ENCODE measurements at regions not wholly inside any gene's neighbourhood (a gene's known extent, or its start where the extent isn't known, plus 50 kb on each side); places are given as distances from the start of the nearest gene placed in this dataset.

DNA sequence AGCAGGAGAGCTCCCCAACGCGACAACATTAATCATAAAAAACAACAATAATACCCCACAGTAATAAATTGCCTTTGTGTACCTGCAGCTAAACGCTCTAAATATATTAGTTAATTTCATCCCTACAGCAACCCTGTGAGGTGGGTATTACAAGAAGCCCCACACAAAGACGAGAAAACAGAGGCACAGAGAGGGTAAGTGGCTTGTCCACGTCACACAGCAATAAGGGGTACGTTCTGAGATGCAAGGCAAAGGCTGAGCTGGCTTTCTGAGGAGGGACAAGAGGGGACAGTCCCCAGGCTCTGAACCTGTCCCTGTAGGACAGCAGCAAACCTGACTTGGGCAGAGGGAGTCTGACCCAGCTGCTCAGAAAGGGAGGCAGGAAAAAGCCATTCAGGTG, 78.2 kb downstream of the NCOR2 start:
- DNase-seq = no peak

DNA sequence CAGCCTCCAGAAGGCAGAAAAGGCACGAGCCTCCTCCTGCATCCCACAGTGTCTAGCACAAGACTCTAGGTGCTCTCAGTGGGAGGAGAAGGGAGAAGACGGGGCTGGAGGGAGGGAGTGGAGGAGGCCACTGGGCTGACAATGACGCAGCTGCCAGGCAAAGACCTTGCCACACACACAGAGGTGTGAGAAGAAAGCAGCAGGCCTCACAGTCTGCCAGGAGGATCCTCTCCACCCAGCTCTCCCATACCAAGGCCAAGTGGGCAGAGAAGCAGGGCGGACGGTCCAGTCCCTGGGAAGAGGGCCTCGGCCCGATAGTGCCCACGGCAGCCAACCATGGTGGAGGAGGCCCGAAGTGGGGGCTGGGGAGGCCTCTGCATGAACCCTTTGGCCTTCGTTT, 78.9 kb downstream of the NCOR2 start:
- no peak for DNase-seq

DNA sequence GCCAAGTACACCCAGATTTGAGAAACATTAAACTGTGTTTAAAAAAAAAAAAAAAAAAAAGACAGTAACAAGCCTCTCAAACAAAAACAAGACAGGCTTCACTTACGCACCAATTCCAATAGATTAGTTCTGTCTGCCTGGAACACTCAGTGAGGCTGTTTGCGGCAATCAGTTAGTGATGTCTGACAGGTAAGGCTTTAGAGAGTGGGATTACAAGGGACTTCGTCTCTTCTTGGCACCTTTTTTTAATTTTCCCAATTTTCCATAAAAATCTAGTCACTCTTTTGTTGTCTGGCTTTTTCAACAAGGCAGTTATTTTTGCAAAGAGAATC, 79.6 kb downstream of the NCOR2 start:
- DNase-seq = no peak

DNA sequence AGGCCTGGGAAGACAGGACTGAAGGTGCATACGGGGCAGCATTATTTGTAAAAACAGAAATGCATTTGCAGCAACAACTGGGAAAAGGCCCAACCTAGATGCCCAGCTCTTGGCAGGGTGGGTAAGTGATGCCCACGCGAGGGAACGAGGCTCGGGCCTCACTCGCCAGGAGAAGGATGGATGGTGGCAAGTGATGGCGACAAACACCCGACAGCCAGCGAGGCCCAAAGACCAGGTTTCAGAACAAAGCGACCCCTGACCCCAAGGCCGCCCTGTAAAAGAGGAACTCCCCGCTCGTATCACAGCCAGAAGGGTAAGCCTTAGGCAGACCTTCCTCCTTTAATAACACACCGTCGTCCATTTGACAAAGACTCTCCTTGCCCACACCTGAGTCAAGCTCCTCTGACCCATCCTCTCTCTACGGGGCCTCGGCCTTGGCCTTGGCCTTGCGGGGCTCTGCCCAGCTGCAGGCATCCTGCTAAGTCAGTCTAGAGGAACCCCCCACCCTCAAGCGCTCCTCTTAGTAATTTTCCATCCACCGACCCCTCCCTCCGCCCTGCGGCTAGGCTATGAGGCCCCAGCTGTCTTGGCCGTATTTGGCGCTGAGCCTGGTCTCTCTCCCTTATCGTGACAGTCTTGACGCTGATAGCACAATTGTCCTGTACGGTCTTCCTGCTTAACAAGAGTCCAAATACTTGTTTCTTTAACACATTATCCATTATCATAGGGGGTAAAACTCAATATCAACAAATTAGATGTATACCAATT, 80.2 kb downstream of the NCOR2 start:
- DNase-seq = no peak

DNA sequence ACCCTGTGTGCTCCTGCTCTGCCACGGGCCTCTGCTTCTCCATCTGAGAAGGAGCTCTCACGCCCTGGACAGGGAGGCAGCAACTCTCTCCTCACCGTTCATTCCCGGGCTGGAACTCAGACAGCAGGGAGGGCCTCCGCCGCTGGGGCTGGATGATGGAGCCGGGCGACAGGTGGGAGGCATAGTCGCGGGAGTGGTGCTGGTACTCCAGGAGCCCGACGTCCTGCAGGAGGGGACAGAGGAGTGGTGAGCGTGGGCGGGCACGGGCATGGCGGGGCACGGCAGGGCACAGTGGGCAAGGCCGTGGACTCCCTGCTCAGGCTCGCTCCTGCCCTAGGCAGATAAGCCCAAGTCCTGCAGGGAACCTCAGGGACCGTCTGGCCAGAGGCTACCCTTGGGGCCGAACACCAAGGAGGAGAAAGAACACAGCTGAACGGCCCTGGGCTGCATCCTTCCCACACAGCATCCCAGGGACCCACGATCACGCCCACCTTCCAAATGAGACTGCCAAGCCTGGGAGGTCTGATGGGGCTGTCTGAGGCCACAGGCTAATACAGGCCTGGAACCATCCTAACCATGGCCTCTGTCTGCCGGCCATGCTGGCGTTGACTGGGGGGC, 81.0 kb downstream of the NCOR2 start:
- DNase-seq = no peak

DNA sequence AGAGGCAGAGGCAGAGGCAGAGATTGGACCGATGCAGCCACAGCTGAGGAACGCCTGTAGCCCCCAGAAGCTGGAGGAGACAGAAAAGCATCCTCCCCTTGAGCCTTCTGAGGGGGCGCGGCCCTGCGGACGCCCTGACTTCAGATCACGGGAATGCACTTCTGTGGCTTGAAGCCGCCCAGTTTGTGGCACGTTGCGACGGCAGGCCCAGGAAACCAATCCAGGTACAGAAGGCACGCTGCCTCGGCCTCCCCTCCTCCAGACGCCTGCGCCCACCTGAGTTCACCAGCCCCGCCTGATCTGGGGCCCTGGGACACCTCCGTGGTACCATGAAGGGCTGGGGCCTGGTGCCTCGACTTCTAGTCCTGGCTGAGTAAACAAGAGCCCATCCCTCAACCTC, 82.0 kb downstream of the NCOR2 start:
- no peak for DNase-seq

DNA sequence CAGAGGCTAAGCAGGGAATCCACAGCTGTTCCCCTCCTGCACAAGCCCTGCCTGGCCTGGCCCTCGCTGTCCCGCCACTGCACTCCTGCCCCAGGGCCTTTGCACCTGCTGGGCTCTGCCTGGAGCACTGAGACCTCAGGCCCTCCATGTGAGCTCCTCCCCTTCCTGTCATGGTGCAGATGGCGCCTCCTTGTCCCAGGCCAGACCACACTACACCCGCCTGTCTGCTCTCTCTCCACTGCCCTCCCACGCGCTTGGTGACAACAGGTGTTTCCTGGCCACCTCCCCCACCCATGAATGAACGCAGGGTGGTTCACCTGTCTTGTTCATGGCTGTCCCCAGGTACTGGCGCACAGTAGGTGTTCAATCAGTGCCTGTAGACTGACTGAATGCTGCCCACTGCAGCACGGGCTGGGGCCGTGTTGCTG, 82.9 kb downstream of the NCOR2 start:
- DNase-seq = no peak

DNA sequence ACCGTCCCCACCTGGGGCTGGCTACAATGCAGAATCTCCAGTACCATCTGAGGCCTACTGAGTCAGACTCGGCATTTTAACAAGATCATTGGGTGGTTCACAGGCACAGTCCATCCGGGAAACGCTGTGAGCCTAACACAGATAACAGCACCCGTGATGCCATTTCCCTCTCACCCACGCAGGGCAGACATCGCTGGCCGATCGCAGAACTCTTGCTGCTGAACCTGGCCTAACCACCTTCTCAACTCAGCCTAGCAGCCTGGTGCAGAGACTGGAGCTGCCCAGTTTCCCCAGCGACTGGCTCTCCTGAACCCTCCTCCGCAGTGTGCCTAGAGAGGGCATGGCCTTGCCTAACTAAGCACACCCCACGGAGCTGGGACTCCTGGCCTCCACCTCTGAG, 83.3 kb downstream of the NCOR2 start:
- DNase-seq = no peak

DNA sequence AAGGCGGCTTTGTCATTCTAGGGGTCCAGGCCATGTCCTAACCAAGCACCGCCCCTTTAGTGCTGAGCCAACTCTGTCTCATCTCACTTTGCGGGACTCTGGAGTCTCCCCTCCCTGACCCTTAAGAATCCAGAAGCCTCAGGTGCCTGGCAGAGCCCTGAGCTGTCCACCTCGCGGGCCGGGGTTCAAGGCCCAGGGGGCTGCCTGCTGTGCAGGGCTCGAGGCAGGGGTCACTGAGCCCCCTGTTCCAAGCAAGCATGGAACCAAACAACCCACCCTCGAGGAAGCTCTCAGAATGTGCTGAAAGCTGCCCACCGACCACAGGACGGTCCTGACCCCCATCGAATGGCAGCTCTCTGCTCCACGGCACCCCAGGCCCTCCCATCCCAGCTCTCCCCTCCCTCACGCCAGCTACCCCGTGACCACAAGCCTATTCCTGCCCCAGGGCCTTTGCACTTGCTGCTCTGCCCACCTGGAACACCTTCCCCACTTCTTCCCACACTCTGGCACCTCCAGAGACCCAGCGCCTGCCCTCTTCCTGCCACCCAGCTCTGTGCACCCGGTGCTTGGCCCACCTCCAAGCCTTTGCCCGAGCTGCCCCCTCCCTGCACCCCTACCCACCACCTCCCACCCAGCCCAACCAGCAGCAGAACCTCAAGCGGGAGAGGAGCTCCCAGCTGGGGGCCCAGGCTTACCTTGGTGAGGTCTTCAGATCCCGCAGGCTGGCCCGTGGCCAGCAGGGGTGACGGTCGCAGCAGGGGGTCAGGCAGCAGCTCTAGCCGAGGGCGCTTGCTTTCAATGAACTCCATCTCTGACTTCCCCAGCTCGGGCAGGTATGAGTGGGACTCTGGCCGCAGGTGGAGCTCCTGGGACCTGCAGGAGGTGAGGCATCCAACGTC, 84.3 kb downstream of the NCOR2 start:
- no peak for DNase-seq

DNA sequence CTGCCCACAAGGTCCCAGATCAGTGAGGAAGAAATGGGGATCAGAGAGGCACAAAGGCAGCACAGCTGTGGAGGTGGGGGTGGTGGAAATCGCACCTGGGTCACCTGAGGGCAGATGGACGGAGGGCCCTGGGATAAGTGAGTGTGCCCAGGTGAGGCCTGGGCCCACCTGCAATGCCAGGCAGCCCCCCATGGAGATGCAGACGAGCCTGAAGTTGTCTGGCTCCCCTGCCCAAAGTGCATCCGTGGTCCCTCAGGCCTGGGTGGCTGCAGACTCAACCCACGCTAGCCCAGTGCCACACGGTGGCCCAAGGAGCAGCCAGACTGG, 84.9 kb downstream of the NCOR2 start:
- DNase-seq = no peak

DNA sequence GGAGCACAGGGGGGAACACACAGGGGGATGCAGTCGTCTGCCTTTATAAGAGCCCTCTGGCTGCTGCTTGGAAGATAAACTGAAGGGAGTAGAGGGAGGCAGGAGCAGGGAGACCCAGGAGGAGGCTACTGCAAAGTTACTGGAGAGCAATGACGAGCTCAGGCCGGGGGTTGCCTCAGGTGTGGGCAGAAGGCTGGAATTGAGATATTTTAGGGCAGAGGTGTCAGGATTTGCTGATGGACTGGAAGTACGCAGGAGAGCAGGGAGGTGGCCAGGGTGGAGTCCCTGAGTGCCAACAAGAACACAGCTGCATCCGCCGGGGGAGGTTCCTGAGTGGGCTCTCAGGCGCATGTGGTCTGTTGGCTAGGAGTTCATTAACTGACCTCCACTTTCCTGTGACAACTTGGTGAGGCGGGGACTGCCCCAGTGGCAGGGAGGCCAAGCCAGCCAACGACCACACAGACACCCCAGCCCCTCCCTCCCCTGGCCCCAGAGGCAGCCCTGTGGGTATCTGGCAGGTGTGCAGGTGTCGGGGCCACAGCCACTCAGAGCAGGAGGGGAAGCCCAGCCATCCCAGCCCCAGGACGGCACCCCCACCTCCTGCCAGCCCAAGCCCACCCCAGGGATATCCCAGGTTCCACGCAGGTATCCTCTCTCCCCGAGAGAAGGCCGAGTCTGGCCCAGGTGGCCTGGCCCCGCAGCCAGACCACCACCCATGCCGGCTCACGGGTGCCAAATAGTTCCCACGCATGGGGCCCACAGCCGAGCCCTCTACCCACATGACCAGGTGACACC, 85.4 kb downstream of the NCOR2 start:
- no peak for DNase-seq

DNA sequence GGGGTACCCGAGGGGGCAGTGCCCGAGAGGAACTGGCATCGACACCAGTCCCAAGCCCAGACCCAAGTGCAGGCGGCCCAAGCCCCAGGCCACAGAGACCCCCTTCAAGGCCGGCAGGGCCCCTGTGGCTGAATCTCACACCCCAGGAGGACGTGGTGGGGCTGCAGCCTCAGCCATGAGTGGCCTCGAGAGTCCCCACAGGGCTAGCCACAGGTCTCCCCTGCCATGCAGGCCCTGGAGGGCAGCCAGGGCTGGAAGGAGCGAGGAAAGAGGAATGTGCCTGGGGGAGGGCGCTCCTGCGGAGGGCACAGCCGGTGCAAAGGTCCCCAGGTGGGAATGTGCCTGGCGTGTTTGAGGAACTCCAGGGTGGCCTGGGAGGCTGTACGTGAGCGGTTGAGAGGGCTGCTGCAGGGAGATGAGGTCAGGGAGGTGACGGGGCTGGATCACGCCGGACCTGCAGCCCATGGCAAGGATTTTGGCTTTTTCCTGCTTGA, 86.1 kb downstream of the NCOR2 start:
- DNase-seq = no peak

DNA sequence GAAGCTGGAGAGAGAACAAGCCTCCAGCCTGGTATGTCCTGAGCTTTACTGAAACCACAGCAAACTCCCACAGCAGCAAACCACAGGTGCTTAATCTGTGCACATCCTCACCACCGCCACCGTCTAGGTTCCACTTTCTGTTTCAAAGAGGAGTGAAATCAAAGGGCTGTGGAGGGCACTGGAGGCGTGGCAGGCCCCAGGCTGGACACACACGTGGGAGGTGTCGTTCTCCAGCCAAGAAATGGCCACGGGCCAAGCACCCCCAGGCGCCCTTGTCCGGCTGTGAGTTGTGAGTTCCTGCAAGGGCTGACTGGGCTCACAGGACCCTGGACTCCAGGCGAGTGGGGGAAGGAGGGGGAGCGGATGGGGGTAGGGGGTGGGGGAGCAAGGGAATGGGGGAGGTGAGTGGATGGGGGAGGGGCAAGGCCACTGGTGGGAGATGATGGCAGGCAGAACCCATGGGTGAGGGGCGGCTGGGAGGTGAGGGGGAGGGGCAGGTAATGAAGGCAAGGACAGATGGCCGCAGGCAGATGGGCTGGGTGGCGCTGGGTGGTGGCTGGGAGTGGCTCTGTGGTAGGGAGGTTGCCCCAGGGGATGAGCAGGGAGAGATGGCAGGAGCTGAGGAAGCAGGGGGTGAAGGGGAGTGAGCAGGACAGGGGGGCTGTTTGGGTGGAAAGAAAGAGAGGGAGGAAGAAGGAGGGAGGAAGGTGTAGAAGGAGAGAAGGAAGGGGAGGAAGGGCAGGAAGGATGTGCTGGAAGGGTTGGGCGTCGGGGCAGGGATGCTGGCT, 86.7 kb downstream of the NCOR2 start:
- peak; percentile 68 for DNase-seq

DNA sequence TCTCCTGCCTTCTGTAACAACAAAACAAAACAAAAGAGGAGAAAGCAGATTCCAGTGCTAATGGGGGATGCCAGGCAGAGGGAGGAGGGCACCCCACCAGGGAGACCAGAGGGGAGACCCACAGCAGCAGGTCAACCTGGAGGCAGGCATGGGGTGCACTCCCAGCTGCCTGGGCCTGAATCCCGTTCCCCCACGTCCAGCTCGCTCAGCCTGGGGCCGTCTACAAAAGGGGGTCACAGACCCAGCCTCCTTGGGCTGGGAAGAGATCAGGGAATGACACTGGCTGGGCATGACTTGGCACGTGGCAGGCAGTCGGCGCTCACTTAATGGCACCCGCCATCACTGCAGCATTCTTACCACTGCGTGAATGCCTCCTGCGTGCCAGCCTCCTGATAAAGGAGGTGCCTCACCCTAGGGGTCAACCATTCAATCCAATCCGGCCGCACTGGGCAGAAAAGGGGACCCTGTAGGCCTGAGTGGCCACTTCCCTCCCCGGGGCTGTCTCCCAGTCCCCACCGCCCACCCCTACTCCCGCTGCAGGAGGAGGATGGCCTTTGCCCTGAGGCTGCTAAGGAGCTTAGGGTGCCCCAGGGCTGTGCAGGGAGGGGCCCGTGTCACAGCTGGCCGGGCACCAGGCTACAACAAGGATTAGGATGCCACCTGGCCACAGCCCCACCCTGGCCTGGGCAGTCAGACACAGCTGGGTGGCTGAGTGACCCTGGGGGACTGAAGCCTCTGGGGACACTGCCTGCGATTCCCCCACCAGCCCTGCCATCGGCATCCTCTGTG, 87.5 kb downstream of the NCOR2 start:
- no peak for DNase-seq

DNA sequence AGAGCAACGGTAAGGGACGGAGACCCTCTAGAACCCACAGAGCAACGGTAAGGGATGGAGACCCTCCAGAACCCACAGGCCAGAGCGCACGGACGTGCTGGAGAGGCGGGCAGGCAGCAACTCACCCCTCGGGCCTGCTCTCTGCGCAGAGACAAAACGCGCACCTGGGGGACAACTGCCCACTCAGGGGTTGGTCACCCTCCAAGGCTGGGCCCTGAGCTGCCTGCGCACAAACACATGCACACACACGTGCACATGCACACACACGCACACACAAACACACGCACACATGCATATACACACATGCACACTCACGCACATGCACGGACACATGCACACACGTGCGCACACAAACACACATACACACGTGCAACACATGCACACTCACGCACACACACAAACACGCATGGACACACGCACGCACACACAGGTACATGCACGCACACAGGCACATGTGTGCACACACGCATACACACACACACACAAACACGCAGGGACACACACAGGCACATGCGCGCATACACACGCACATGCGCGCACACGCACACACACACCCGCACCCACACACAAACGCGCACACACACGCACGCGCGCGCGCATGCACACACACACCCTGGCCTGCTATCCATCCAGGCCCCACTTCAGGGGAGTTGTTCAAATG, 88.3 kb downstream of the NCOR2 start:
- no peak for DNase-seq

DNA sequence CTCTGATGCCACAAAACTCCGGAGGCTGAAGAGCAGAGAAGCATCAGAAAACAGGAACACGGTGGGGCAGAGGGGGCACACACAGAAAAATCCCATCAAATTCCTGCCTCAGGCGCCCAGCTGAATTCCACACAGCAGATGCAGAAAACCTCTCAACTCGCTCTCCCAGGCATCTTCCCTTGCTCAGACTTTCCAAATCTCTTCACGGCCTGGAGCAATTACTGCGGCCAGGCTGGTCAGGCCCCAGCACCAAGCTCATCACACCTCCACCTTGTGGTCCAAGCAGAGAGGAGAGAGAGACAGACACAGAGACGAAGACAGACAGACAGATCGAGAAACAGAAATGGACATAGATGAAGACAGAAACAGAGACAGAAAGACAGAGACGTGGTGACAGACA, 89.0 kb downstream of the NCOR2 start:
- no peak for DNase-seq

DNA sequence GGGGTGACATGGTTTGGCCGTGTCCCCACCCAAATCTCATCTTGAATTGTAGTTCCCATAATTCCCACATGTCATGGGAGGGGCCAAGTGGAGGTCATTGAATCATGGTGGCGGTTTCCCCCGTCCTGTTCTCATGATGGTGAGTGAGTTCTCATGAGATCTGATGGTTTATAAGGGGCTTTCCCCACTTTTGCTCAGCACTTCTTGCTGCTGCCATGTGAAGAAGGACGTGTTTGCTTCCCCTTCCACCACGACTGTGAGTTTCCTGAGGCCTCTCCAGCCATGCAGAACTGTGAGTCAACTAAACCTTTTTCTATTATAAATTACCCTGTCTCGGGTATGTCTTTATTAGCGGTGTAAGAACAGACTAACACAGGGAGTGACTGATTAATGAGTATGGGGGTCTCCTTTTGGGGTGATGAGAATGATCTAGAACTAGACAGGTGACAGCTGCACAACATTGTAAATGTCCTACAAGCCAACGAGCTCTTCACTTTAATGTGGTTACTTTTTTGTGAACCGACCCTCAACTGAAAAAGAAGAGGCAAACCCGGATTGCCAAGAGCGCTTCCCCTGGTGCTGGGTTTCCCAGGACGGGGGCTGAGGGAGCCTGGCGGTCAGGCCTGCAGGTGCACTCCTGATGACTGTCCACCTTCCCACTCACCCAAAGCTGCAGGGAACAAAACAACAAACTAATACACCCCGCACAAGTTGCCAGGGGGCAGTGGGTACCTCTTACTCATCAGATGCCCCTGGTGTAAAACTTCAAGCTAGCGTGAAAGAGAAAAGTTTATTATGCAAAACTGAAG, 90.1 kb downstream of the NCOR2 start:
- DNase-seq = no peak

DNA sequence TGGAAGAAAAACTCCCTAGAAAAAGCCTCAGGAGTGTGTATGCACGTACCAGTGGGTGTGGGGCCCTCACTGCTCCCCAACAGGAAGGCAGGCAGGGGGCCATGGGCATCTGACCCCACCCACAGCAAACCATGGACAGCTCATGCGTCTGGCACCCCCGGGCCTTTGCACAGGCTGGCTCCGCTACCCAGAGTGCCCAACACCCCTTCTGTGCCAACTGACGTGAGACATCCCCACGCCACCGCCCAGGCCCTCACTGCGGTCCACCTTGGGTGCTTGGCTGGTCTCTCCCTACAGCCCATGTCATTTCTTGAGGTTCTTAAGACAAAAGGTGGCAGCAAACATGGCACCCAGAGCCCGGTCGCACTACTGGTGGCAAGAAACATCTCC, 91.4 kb downstream of the NCOR2 start:
- DNase-seq = no peak

DNA sequence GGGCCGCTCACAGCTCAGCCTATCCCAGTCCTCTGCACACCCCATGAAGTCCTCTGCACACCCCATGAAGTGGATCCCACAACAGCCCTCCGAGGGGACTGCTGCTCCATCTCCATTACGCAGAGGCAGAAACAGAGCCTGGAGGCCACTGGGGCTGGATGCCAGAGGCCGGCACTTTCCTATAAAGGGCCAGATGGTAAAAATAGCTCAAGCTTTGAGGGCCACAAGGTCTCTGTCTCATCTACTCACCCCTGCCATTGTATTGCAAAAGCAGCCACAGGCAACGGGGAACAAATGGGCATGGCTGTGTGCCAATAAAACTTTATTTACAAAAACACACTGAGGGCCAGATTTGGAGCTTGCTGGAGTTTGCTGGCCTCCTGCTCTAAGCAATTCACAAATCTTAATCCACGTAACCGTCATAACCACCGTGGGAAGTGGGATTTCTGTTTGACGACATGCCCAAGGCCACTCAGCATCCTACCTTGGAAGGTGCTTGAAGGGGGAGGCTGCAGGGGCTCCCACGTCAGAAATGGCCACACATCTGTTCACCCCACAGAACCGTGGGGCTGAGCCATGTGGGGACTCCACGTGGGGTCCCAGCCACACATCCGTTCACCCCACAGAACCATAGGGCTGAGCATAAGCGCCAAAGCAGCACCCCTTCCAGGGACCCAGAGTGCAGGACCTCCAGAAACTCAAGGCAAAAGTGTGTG, 92.0 kb downstream of the NCOR2 start:
- no peak for DNase-seq

Measured in left kidney (tissue), 1 donor.